CD4-positive, CD25-positive, alpha-beta regulatory T cell (primary cell): ENCODE measurements at regions not wholly inside any gene's neighbourhood (a gene's known extent, or its start where the extent isn't known, plus 50 kb on each side); places are given as distances from the start of the nearest gene placed in this dataset.

ENCODE experiments used
- ATAC-seq, 2 donors: fragments of 150-1000 bp; cut with Tn5 transposase; one replicate each; pipeline ENCODE4 v1.10.0; 2021; ENCODE audit warnings: low read depth in 2 of 2, moderate number of reproducible peaks in 2 of 2, moderate library complexity in 1 of 2
- DNase-seq, 3 donors: peaks; one replicate each; pipeline versions ENCODE4 v3.0.0 to v3.0.0-alpha.2; 2012 to 2022; ENCODE audit warnings: mixed read lengths in 1 of 3
- H3K27ac ChIP-seq: one replicate; pipeline ENCODE4 v1.7.0; 2013; ENCODE audit warnings: mild to moderate bottlenecking, low read length; ENCODE audit not compliant: insufficient read depth, poor library complexity, severe bottlenecking
- H3K27me3 ChIP-seq: one replicate; pipeline ENCODE4 v1.7.0; 2013; ENCODE audit warnings: low read length; ENCODE audit not compliant: control insufficient read depth, insufficient read depth
- H3K36me3 ChIP-seq: one replicate; pipeline ENCODE4 v1.7.0; 2013; ENCODE audit warnings: mild to moderate bottlenecking, low read length, moderate library complexity; ENCODE audit not compliant: control insufficient read depth, insufficient read depth
- H3K4me1 ChIP-seq: 2 replicates; pipeline ENCODE4 v1.7.0; 2013; ENCODE audit warnings: mild to moderate bottlenecking, low read length; ENCODE audit not compliant: insufficient read depth, control insufficient read depth, poor library complexity, severe bottlenecking
- H3K4me3 ChIP-seq: one replicate; pipeline ENCODE4 v1.7.0; 2013; ENCODE audit warnings: low read depth, mild to moderate bottlenecking, low read length, moderate library complexity
- H3K9me3 ChIP-seq, 2 experiments: 1 replicate in 1 of 2; 2 replicates in 1 of 2; pipeline ENCODE4 v1.7.0; 2013; ENCODE audit warnings: low read length in 2 of 2, mild to moderate bottlenecking in 1 of 2, moderate library complexity in 1 of 2; ENCODE audit not compliant: control insufficient read depth in 2 of 2
- H3K27ac Mint-ChIP-seq, 3 donors: one replicate each; pipeline ENCODE4 v1.8.0; 2020 to 2022; ENCODE audit warnings: mild to moderate bottlenecking in 3 of 3, mixed read lengths in 3 of 3, moderate library complexity in 2 of 3
- H3K27me3 Mint-ChIP-seq: one replicate; pipeline ENCODE4 v1.8.0; 2022; ENCODE audit warnings: mild to moderate bottlenecking, mixed read lengths
- H3K36me3 Mint-ChIP-seq: one replicate; pipeline ENCODE4 v1.8.0; 2020; ENCODE audit warnings: mixed read lengths
- H3K4me1 Mint-ChIP-seq, 4 donors: one replicate each; pipeline ENCODE4 v1.8.0; 2020 to 2022; ENCODE audit warnings: mixed read lengths in 4 of 4, mild to moderate bottlenecking in 1 of 4
- H3K4me3 Mint-ChIP-seq, 4 donors: one replicate each; pipeline ENCODE4 v1.8.0; 2020 to 2022; ENCODE audit warnings: mild to moderate bottlenecking in 4 of 4, mixed read lengths in 4 of 4, moderate library complexity in 3 of 4
- H3K9me3 Mint-ChIP-seq, 7 donors: one replicate each; pipeline ENCODE4 v1.8.0; 2020 to 2022; ENCODE audit warnings: mixed read lengths in 7 of 7, mild to moderate bottlenecking in 3 of 7, moderate library complexity in 2 of 7

DNA sequence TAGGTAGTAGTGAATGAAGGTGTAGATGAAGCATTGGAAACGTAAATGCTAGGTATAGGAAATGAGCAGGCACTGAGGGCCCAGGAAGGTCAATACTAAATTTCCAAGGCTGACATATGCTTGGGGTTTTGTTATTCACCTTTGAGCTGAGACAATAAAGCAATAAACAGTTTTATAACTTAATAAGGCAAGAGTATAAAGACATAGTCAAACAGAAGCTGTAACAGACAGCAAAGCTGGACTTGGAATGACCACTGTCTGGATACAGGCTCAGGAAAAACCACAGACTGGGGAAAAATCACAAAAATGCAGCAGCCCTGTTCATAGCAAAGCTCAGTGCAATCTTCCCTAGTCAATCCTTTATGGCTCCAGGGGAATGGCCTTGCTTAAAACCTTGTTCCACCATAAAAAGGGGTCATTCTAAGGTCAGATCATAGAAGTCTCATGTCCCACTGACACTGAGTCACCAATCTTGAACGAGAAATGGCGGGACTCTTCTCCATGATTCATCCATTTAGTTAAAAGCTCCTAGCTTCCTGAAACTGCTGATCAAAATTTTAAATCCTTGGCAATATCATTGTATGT lies 493.3 kb downstream of the CMPK2 start:
- Mint-ChIP-seq H3K27ac (no peak overlapping the region), H3K4me3 (no peak overlapping the region), H3K36me3 (no peaks in the 10 kb centered on the region), H3K27me3 (no peaks in the 10 kb centered on the region), H3K4me1 (no peaks in the 10 kb centered on the region), H3K9me3 (peaks cover 0 to 26% (median 7%) of the 10 kb centered on the region in 7 donors)
- H3K27me3 ChIP-seq: no peaks in the 10 kb centered on the region
- H3K4me1 ChIP-seq: no peaks in the 10 kb centered on the region
- DNase-seq (no peak), ATAC-seq (no peak)
- H3K9me3 ChIP-seq: no peaks in the 10 kb centered on the region
- H3K4me3 ChIP-seq: no peak overlapping the region
- H3K36me3 ChIP-seq: no peaks in the 10 kb centered on the region
- no peak overlapping the region for H3K27ac ChIP-seq

DNA sequence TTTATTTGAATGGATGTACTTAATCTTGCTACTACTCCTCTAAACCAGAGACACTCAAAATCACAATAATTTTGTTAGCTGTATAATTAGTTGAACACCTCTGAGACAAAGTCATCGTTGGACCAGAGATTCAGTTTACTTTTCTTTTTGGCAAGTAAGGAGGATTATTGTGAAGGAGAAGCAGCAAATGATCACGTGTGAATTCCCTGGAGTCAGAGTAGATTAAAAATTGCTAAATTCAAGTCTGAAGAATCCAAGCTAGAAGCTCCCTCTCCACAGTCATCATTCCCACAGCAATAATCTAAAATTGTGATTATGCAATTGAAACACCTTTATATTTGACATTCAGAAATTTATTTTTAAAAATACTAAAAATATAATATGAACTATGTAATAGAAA lies 484.4 kb downstream of the CMPK2 start:
- DNase-seq (no peak), ATAC-seq (no peak)
- H3K4me1 Mint-ChIP-seq: no peaks in the 10 kb centered on the region
- H3K9me3 Mint-ChIP-seq: peaks cover 0 to 9% (median 0%) of the 10 kb centered on the region in 7 donors
- H3K27ac ChIP-seq: no peak overlapping the region
- no peak overlapping the region for H3K4me3 Mint-ChIP-seq
- H3K27ac Mint-ChIP-seq: no peak overlapping the region
- H3K36me3 ChIP-seq: no peaks in the 10 kb centered on the region
- no peaks in the 10 kb centered on the region for H3K36me3 Mint-ChIP-seq
- H3K27me3 Mint-ChIP-seq: no peaks in the 10 kb centered on the region
- no peaks in the 10 kb centered on the region for H3K27me3 ChIP-seq
- H3K4me3 ChIP-seq: no peak overlapping the region
- H3K4me1 ChIP-seq: no peaks in the 10 kb centered on the region
- no peaks in the 10 kb centered on the region for H3K9me3 ChIP-seq

DNA sequence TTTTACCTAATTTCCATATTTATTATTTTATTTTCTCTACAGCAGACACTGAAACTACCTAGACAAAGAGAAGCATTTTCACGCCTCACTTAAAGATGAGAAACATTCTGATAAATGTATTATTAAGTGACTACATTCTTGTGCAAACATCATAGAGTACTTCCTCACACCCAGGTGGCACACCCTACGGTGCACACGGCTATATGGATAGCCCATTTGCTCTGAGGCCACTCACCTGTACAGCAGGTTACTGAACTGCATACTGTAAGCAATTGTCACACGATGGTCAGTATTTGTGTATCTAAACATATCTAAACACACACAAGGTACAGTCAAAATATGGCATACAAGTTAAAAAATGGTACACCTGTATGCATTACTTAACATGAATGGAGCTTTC lies 481.4 kb downstream of the CMPK2 start:
- Mint-ChIP-seq H3K36me3 (no peaks in the 10 kb centered on the region), H3K27me3 (no peaks in the 10 kb centered on the region), H3K4me1 (no peaks in the 10 kb centered on the region), H3K4me3 (no peak overlapping the region), H3K9me3 (peaks cover 0 to 6% (median 3%) of the 10 kb centered on the region in 7 donors), H3K27ac (no peak overlapping the region)
- ATAC-seq: no peak
- no peak for DNase-seq
- Histone ChIP-seq H3K4me3 (no peak overlapping the region), H3K27ac (no peak overlapping the region), H3K4me1 (no peaks in the 10 kb centered on the region), H3K9me3 (no peaks in the 10 kb centered on the region), H3K36me3 (no peaks in the 10 kb centered on the region), H3K27me3 (no peaks in the 10 kb centered on the region)

DNA sequence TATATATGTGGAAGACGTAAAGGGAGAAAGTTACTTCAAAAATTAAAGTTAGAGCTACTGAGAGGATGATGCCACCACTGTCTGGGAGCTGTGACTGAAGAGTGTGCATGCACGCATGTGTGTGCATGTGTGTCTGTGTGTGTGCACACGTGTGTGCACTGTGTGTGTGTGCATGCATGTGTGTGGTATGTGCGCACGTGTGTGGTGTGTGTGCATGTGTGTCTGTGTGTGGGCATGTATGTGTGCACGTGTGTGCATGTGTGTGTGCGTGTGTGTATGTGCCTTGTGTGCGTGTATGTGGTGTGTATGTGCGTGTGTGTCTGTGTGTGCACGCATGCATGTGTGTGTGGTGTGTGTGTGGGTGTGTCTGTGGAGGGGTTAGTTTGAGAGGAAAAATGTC lies 473.4 kb downstream of the CMPK2 start:
- Histone ChIP-seq H3K36me3 (no peaks in the 10 kb centered on the region), H3K27me3 (no peaks in the 10 kb centered on the region), H3K4me3 (no peak overlapping the region), H3K9me3 (no peaks in the 10 kb centered on the region), H3K27ac (no peak overlapping the region), H3K4me1 (no peaks in the 10 kb centered on the region)
- Mint-ChIP-seq H3K36me3 (no peaks in the 10 kb centered on the region), H3K4me3 (no peak overlapping the region), H3K27ac (peak overlapping the region in 1 of 3 donors; percentile 12), H3K27me3 (no peaks in the 10 kb centered on the region), H3K9me3 (peaks cover 5 to 19% (median 12%) of the 10 kb centered on the region in 7 donors), H3K4me1 (no peaks in the 10 kb centered on the region)
- ATAC-seq: no peak
- no peak for DNase-seq

DNA sequence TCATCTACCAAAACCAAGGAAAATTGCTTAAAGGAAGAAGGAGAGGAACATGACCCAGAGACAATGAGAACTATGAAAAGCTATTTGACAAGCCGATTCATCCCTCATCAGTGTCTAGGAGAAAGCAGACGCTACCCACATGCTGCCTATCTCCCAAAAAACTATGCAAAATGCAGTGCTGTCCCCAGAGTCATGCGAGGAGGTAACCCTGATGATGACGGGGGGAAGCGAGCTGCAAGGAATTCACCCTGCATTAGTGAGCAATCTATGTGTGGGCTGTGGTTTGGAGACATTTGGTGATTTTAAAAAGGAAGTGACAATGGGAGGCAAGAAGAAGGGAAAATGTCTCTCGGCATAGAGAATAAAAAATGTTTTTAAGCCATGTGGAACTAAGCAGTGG lies 472.7 kb downstream of the CMPK2 start:
- H3K4me1 Mint-ChIP-seq: no peaks in the 10 kb centered on the region
- Histone ChIP-seq H3K27ac (no peak overlapping the region), H3K9me3 (no peaks in the 10 kb centered on the region), H3K4me1 (no peaks in the 10 kb centered on the region), H3K27me3 (no peaks in the 10 kb centered on the region), H3K36me3 (no peaks in the 10 kb centered on the region), H3K4me3 (no peak overlapping the region)
- ATAC-seq (no peak), DNase-seq (no peak)
- no peaks in the 10 kb centered on the region for H3K27me3 Mint-ChIP-seq
- peaks cover 5 to 18% (median 12%) of the 10 kb centered on the region in 7 donors for H3K9me3 Mint-ChIP-seq
- no peak overlapping the region for H3K27ac Mint-ChIP-seq
- no peak overlapping the region for H3K4me3 Mint-ChIP-seq
- no peaks in the 10 kb centered on the region for H3K36me3 Mint-ChIP-seq

DNA sequence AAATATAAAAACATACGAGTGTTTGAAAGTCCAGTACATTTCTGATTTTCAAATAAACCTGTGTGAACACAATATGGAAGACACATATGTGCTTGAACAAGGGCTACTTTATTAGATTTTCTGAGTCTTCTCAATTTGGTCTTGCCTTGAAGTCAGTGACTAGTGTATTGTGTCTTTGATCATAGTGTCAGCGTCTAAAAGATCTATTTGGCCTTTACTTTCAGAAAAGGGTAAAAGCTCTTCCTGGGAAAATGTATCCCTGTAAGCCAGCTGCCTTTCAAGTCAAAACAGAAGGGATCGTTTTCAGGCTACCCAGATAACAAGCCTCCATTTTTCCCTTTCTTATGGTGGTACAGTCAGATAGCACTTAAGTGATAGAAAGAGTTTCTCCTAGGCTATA lies 471.9 kb downstream of the CMPK2 start:
- no peaks in the 10 kb centered on the region for H3K27me3 ChIP-seq
- Mint-ChIP-seq H3K4me1 (no peaks in the 10 kb centered on the region), H3K4me3 (no peak overlapping the region), H3K27me3 (no peaks in the 10 kb centered on the region), H3K27ac (no peak overlapping the region), H3K9me3 (peaks cover 5 to 16% (median 9%) of the 10 kb centered on the region in 7 donors), H3K36me3 (no peaks in the 10 kb centered on the region)
- ATAC-seq: no peak
- no peak overlapping the region for H3K4me3 ChIP-seq
- no peaks in the 10 kb centered on the region for H3K9me3 ChIP-seq
- H3K4me1 ChIP-seq: no peaks in the 10 kb centered on the region
- no peaks in the 10 kb centered on the region for H3K36me3 ChIP-seq
- no peak for DNase-seq
- H3K27ac ChIP-seq: no peak overlapping the region

DNA sequence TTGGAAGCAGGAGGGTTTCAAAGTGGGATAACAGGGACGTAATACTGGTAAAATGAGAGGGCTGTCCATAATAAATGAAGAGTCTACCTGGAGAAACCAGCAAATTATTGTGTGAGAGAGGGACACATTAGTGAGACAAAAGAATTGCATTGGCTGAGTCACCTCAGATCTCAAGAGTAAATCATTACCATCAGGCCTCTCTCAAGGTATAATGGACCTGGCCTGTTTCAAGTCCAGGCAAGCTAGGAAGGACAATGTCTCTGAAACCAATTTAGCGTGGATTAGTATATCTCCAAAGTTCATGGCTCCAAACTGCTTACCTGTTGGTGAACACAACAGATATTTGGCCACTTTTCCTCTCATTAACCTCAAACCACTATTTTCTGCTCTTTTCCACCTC lies 471.4 kb downstream of the CMPK2 start:
- DNase-seq: no peak
- Histone ChIP-seq H3K9me3 (no peaks in the 10 kb centered on the region), H3K27ac (no peak overlapping the region), H3K27me3 (no peaks in the 10 kb centered on the region), H3K4me1 (no peaks in the 10 kb centered on the region), H3K36me3 (no peaks in the 10 kb centered on the region), H3K4me3 (no peak overlapping the region)
- Mint-ChIP-seq H3K36me3 (no peaks in the 10 kb centered on the region), H3K4me1 (no peaks in the 10 kb centered on the region), H3K4me3 (no peak overlapping the region), H3K9me3 (peaks cover 5 to 16% (median 9%) of the 10 kb centered on the region in 7 donors), H3K27ac (no peak overlapping the region), H3K27me3 (no peaks in the 10 kb centered on the region)
- no peak for ATAC-seq

DNA sequence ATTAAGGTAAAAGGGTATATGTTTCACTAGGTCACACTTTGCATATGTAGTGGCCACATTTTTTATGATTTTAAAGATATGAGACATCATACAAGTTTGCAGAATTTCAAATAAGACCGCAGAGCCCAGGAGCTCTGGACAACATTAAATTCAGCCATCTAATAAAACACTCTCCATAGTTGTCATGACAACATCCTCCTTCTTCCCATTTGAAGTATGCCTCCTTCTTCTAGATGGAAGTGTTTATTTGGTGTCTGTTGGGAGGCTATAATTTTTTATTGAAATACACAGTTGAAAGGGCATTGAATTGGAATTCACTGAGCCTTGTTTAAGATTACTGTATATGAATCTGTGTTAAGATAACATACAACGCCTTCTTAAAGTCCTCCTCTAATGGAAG lies 467.3 kb downstream of the CMPK2 start:
- H3K27ac Mint-ChIP-seq: no peak overlapping the region
- H3K4me3 ChIP-seq: no peak overlapping the region
- no peak overlapping the region for H3K4me3 Mint-ChIP-seq
- ATAC-seq: no peak
- no peak for DNase-seq
- H3K4me1 ChIP-seq: no peaks in the 10 kb centered on the region
- H3K36me3 Mint-ChIP-seq: no peaks in the 10 kb centered on the region
- peaks cover 4 to 10% (median 5%) of the 10 kb centered on the region in 7 donors for H3K9me3 Mint-ChIP-seq
- no peaks in the 10 kb centered on the region for H3K36me3 ChIP-seq
- no peaks in the 10 kb centered on the region for H3K4me1 Mint-ChIP-seq
- H3K27me3 Mint-ChIP-seq: no peaks in the 10 kb centered on the region
- H3K27ac ChIP-seq: no peak overlapping the region
- H3K27me3 ChIP-seq: no peaks in the 10 kb centered on the region
- H3K9me3 ChIP-seq: no peaks in the 10 kb centered on the region
